ENCODE measurements at regions not wholly inside any gene's neighbourhood (a gene's known extent, or its start where the extent isn't known, plus 50 kb on each side); places are given as distances from the start of the nearest gene placed in this dataset.

- Histone ChIP-seq H3K4me2 (ENCODE audit: low read length) (no peak overlapping the region), H4K20me1 (ENCODE audit: insufficient read depth, low read length) (no peaks in the 10 kb centered on the region), H3K4me1 (ENCODE audit: insufficient read depth, low read length, poor library complexity, severe bottlenecking) (no peaks in the 10 kb centered on the region), H3K79me2 (ENCODE audit: insufficient read depth, low read depth, low read length) (no peaks in the 10 kb centered on the region), H3K9me3 (ENCODE audit: low read length) (no peaks in the 10 kb centered on the region), H3K27ac (ENCODE audit: low read depth, low read length, poor library complexity, severe bottlenecking) (no peak overlapping the region), H3K4me3 (ENCODE audit: low read depth, low read length, poor library complexity, severe bottlenecking) (no peak overlapping the region), H3K9me2 (ENCODE audit: insufficient read depth, low read length) (no peaks in the 10 kb centered on the region), H3K36me3 (ENCODE audit: insufficient read depth, low read length) (no peaks in the 10 kb centered on the region), H2AFZ (ENCODE audit: low read length) (no peak overlapping the region)
- no TSS peak for BruUV-seq (replicated peaks)
- POLR2A ChIA-PET: no interaction called here
- intact Hi-C loops (cut with micrococcal nuclease; ENCODE audit: unreplicated experiment): no loop called here
- no peak for DNase-seq (ENCODE audit: low spot score)
- TF ChIP-seq EZH2phosphoT487 (IDR thresholded peaks at IDR 0.05; ENCODE audit: borderline replicate concordance, low read depth, low read length): no peak
- TF ChIP-seq, protein P1, sequence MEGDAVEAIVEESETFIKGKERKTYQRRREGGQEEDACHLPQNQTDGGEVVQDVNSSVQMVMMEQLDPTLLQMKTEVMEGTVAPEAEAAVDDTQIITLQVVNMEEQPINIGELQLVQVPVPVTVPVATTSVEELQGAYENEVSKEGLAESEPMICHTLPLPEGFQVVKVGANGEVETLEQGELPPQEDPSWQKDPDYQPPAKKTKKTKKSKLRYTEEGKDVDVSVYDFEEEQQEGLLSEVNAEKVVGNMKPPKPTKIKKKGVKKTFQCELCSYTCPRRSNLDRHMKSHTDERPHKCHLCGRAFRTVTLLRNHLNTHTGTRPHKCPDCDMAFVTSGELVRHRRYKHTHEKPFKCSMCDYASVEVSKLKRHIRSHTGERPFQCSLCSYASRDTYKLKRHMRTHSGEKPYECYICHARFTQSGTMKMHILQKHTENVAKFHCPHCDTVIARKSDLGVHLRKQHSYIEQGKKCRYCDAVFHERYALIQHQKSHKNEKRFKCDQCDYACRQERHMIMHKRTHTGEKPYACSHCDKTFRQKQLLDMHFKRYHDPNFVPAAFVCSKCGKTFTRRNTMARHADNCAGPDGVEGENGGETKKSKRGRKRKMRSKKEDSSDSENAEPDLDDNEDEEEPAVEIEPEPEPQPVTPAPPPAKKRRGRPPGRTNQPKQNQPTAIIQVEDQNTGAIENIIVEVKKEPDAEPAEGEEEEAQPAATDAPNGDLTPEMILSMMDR (conservative IDR thresholded peaks at IDR 0.05; ENCODE audit: low read length): no peak
- CTCF ChIA-PET (ENCODE audit: unreplicated experiment): no interaction called here
These were observed 254.9 kb downstream of the TLE3 start for GRCh38 chr15:69842851-69843250.

- Histone ChIP-seq H3K79me2 (ENCODE audit: insufficient read depth, low read depth, low read length) (no peaks in the 10 kb centered on the region), H3K9me3 (ENCODE audit: low read length) (no peaks in the 10 kb centered on the region), H3K36me3 (ENCODE audit: insufficient read depth, low read length) (no peaks in the 10 kb centered on the region), H3K9me2 (ENCODE audit: insufficient read depth, low read length) (no peaks in the 10 kb centered on the region), H3K4me2 (ENCODE audit: low read length) (no peak overlapping the region), H3K4me3 (ENCODE audit: low read depth, low read length, poor library complexity, severe bottlenecking) (no peak overlapping the region), H3K27ac (ENCODE audit: low read depth, low read length, poor library complexity, severe bottlenecking) (no peak overlapping the region), H2AFZ (ENCODE audit: low read length) (no peak overlapping the region), H3K4me1 (ENCODE audit: insufficient read depth, low read length, poor library complexity, severe bottlenecking) (no peaks in the 10 kb centered on the region), H4K20me1 (ENCODE audit: insufficient read depth, low read length) (no peaks in the 10 kb centered on the region)
- ChIA-PET POLR2A (interaction anchor here (0.5 kb wide), 1 partner anchor 638 kb away, joined by 3 read pairs; no protein-coding TSS in a partner anchor), CTCF (ENCODE audit: unreplicated experiment) (no interaction called here)
- no peak for DNase-seq (ENCODE audit: low spot score)
- BruUV-seq (replicated peaks): no TSS peak
- intact Hi-C loops (cut with micrococcal nuclease; ENCODE audit: unreplicated experiment): no loop called here
- TF ChIP-seq, protein P1 (conservative IDR thresholded peaks at IDR 0.05; ENCODE audit: low read length): no peak
- no peak for TF ChIP-seq EZH2phosphoT487 (IDR thresholded peaks at IDR 0.05; ENCODE audit: borderline replicate concordance, low read depth, low read length)
These were observed 254.3 kb downstream of the TLE3 start for GRCh38 chr15:69843276-69843899.

GRCh38 chr15:69843900-69844304 is 253.8 kb downstream of the TLE3 start:
- Histone ChIP-seq H2AFZ (ENCODE audit: low read length) (no peak overlapping the region), H3K4me1 (ENCODE audit: insufficient read depth, low read length, poor library complexity, severe bottlenecking) (no peaks in the 10 kb centered on the region), H4K20me1 (ENCODE audit: insufficient read depth, low read length) (no peaks in the 10 kb centered on the region), H3K9me3 (ENCODE audit: low read length) (no peaks in the 10 kb centered on the region), H3K79me2 (ENCODE audit: insufficient read depth, low read depth, low read length) (no peaks in the 10 kb centered on the region), H3K9me2 (ENCODE audit: insufficient read depth, low read length) (no peaks in the 10 kb centered on the region), H3K27ac (ENCODE audit: low read depth, low read length, poor library complexity, severe bottlenecking) (no peak overlapping the region), H3K36me3 (ENCODE audit: insufficient read depth, low read length) (no peaks in the 10 kb centered on the region), H3K4me3 (ENCODE audit: low read depth, low read length, poor library complexity, severe bottlenecking) (no peak overlapping the region), H3K4me2 (ENCODE audit: low read length) (no peak overlapping the region)
- DNase-seq (ENCODE audit: low spot score): no peak
- POLR2A ChIA-PET: interaction anchor here (1.0 kb wide), 1 partner anchor 14 kb away, joined by 3 read pairs; no protein-coding TSS in a partner anchor
- BruUV-seq (replicated peaks): no TSS peak
- intact Hi-C loops (cut with micrococcal nuclease; ENCODE audit: unreplicated experiment): no loop called here
- CTCF ChIA-PET (ENCODE audit: unreplicated experiment): no interaction called here
- TF ChIP-seq, protein P1 (conservative IDR thresholded peaks at IDR 0.05; ENCODE audit: low read length): no peak
- no peak for TF ChIP-seq EZH2phosphoT487 (IDR thresholded peaks at IDR 0.05; ENCODE audit: borderline replicate concordance, low read depth, low read length)
